ENCODE measurements at regions not wholly inside any gene's neighbourhood (a gene's known extent, or its start where the extent isn't known, plus 50 kb on each side); places are given as distances from the start of the nearest gene placed in this dataset.

GRCh38 chr6:99177736-99178135, 171.7 kb downstream of the FAXC start:
- CTCF ChIA-PET: no interaction called here
- BruUV-seq (replicated peaks): no TSS peak
- intact Hi-C loops (cut with micrococcal nuclease; ENCODE audit: unreplicated experiment): no loop called here

GRCh38 chr6:99165838-99166237, 183.6 kb downstream of the FAXC start:
- Histone ChIP-seq H3K4me3 (ENCODE audit: low read depth, low read length, poor library complexity, severe bottlenecking) (no peak overlapping the region), H3K27me3 (replicated peaks; ENCODE audit: insufficient read depth, low read depth, low read length, poor library complexity) (no peaks in the 10 kb centered on the region), H3K36me3 (ENCODE audit: insufficient read depth, low read length, poor library complexity, severe bottlenecking) (no peaks in the 10 kb centered on the region), H3K9me3 (ENCODE audit: low read depth, low read length, poor library complexity, severe bottlenecking) (no peaks in the 10 kb centered on the region), H3K4me1 (ENCODE audit: insufficient read depth, low read length, poor library complexity, severe bottlenecking) (no peaks in the 10 kb centered on the region), H3K27ac (ENCODE audit: low read depth, low read length, poor library complexity, severe bottlenecking) (no peak overlapping the region)
- DNase-seq (ENCODE audit: low spot score): no peak
- intact Hi-C loops (cut with micrococcal nuclease; ENCODE audit: unreplicated experiment): no loop called here
- CTCF ChIA-PET: no interaction called here
- no peak for TF ChIP-seq CTCF (conservative IDR thresholded peaks at IDR 0.05; ENCODE audit: low read depth, low read length)
- TF ChIP-seq EZH2 (IDR thresholded peaks at IDR 0.05; ENCODE audit: borderline replicate concordance, low read depth, low read length, poor library complexity, severe bottlenecking): no peak
- no TSS peak for BruUV-seq (replicated peaks)
- POLR2A ChIA-PET (ENCODE audit: low non-redundant PET): no interaction called here

More at GRCh38 chr6:99177736-99178135, 171.7 kb downstream of the FAXC start:
- Histone ChIP-seq H3K4me1 (ENCODE audit: insufficient read depth, low read length, poor library complexity, severe bottlenecking) (no peaks in the 10 kb centered on the region), H3K4me3 (ENCODE audit: low read depth, low read length, poor library complexity, severe bottlenecking) (no peak overlapping the region), H3K27ac (ENCODE audit: low read depth, low read length, poor library complexity, severe bottlenecking) (no peak overlapping the region), H3K27me3 (replicated peaks; ENCODE audit: insufficient read depth, low read depth, low read length, poor library complexity) (peaks cover 3% of the 10 kb centered on the region), H3K9me3 (ENCODE audit: low read depth, low read length, poor library complexity, severe bottlenecking) (peaks cover 4% of the 10 kb centered on the region), H3K36me3 (ENCODE audit: insufficient read depth, low read length, poor library complexity, severe bottlenecking) (no peaks in the 10 kb centered on the region)
- no peak for DNase-seq (ENCODE audit: low spot score)
- POLR2A ChIA-PET (ENCODE audit: low non-redundant PET): no interaction called here
- TF ChIP-seq EZH2 (IDR thresholded peaks at IDR 0.05; ENCODE audit: borderline replicate concordance, low read depth, low read length, poor library complexity, severe bottlenecking): no peak
- no peak for TF ChIP-seq CTCF (conservative IDR thresholded peaks at IDR 0.05; ENCODE audit: low read depth, low read length)

- no peak overlapping the region for H3K4me3 ChIP-seq (ENCODE audit: low read depth, low read length, poor library complexity, severe bottlenecking)
- H3K36me3 ChIP-seq (ENCODE audit: insufficient read depth, low read length, poor library complexity, severe bottlenecking): no peaks in the 10 kb centered on the region
- H3K27ac ChIP-seq (ENCODE audit: low read depth, low read length, poor library complexity, severe bottlenecking): no peak overlapping the region
- no peak for DNase-seq (ENCODE audit: low spot score)
- intact Hi-C loops (cut with micrococcal nuclease; ENCODE audit: unreplicated experiment): loop anchor here (1.0 kb wide), 1 partner anchor 90 kb away; no protein-coding TSS in a partner anchor
- no TSS peak for BruUV-seq (replicated peaks)
- no peaks in the 10 kb centered on the region for H3K27me3 ChIP-seq (replicated peaks; ENCODE audit: insufficient read depth, low read depth, low read length, poor library complexity)
- POLR2A ChIA-PET (ENCODE audit: low non-redundant PET): no interaction called here
- CTCF ChIA-PET: interaction anchor here (0.7 kb wide), 1 partner anchor 40 kb away, joined by 3 read pairs; no protein-coding TSS in a partner anchor
- TF ChIP-seq CTCF (conservative IDR thresholded peaks at IDR 0.05; ENCODE audit: low read depth, low read length) (no peak; the same call in 1 of the 2 replicates), EZH2 (IDR thresholded peaks at IDR 0.05; ENCODE audit: borderline replicate concordance, low read depth, low read length, poor library complexity, severe bottlenecking) (no peak)
- no peaks in the 10 kb centered on the region for H3K9me3 ChIP-seq (ENCODE audit: low read depth, low read length, poor library complexity, severe bottlenecking)
- H3K4me1 ChIP-seq (ENCODE audit: insufficient read depth, low read length, poor library complexity, severe bottlenecking): peaks cover 14% of the 10 kb centered on the region
Observed at GRCh38 chr6:99152347-99152643, 197.2 kb downstream of the FAXC start.

All from A673 (cell line).